PC-3 (cell line): ENCODE measurements at regions not wholly inside any gene's neighbourhood (a gene's known extent, or its start where the extent isn't known, plus 50 kb on each side); places are given as distances from the start of the nearest gene placed in this dataset.
A peak's percentile ranks its signal among the peaks of the same experiment; 100 is the strongest.

Experiments
- ATAC-seq: fragments of 200-7000 bp; cut with Tn5 transposase; 2 replicates; pipeline ENCODE4 v1.9.1; 2020; ENCODE audit warnings: mild to moderate bottlenecking, moderate library complexity
- BruUV-seq: library from RNA; stranded (reverse); fragments of 400-500 nt; replicated peaks from 2 replicates; lab custom pipeline; 2021; lab: Mats Ljungman, UMichigan
- CTCF ChIA-PET: fragments of 300-600 bp; sonication (Branson Sonifier 250); formaldehyde crosslinking; loops from one replicate; lab custom pipeline; 2022; ENCODE audit warnings: antibody characterized with exemption; lab: Charles Lee
- POLR2A ChIA-PET: fragments of 300-600 bp; sonication (Branson Sonifier 250); formaldehyde crosslinking; loops from one replicate; lab custom pipeline; 2022; ENCODE audit warnings: antibody characterized with exemption; ENCODE audit not compliant: unreplicated experiment; lab: Charles Lee
- DNase-seq: peaks from one replicate; pipeline ENCODE4 v3.0.0-alpha.2; 2015
- H2AFZ ChIP-seq: fragments of 300-600 bp; sonication (generic); 2 replicates; pipeline ENCODE4 v1.6.0; 2016; ENCODE audit warnings: antibody characterized with exemption, low read length
- H3F3A ChIP-seq: fragments of 300-600 bp; sonication (generic); one replicate; pipeline ENCODE4 v1.6.0; 2017; ENCODE audit warnings: antibody characterized with exemption, low read length, control low read depth, mild to moderate bottlenecking; ENCODE audit not compliant: unreplicated experiment
- H3K27ac ChIP-seq: fragments of 300-600 bp; sonication (generic); 2 replicates; pipeline ENCODE4 v1.5.1; 2016; ENCODE audit warnings: mild to moderate bottlenecking, low read length
- H3K27me3 ChIP-seq: fragments of 300-600 bp; sonication (generic); 2 replicates; pipeline ENCODE4 v1.6.1; 2016; ENCODE audit warnings: low read length, mixed read lengths
- H3K36me3 ChIP-seq: fragments of 300-600 bp; sonication (generic); 2 replicates; pipeline ENCODE4 v1.6.1; 2016; ENCODE audit warnings: low read depth, mixed run types, low read length, mixed read lengths
- H3K4me1 ChIP-seq: fragments of 300-600 bp; sonication (generic); 2 replicates; pipeline ENCODE4 v1.5.1; 2016; ENCODE audit warnings: low read length; ENCODE audit not compliant: insufficient read depth
- H3K4me2 ChIP-seq: fragments of 300-600 bp; sonication (generic); 2 replicates; pipeline ENCODE4 v1.6.0; 2016; ENCODE audit warnings: low read length
- H3K4me3 ChIP-seq: fragments of 300-600 bp; sonication (generic); 2 replicates; pipeline ENCODE4 v1.5.1; 2016; ENCODE audit warnings: mild to moderate bottlenecking, low read length, mixed read lengths
- H3K79me2 ChIP-seq: fragments of 300-600 bp; sonication (generic); 2 replicates; pipeline ENCODE4 v1.6.1; 2017; ENCODE audit warnings: low read length, mixed read lengths
- H3K9ac ChIP-seq: fragments of 300-600 bp; sonication (generic); 2 replicates; pipeline ENCODE4 v1.6.0; 2016; ENCODE audit warnings: mild to moderate bottlenecking, low read length
- H3K9me2 ChIP-seq: fragments of 300-600 bp; sonication (generic); replicated peaks from 2 replicates; pipeline ENCODE4 v1.6.1; 2016; ENCODE audit warnings: mixed run types, low read length, mixed read lengths
- H3K9me3 ChIP-seq: fragments of 300-600 bp; sonication (generic); 2 replicates; pipeline ENCODE4 v1.6.1; 2016; ENCODE audit warnings: low read length, mixed read lengths
- H4K20me1 ChIP-seq: fragments of 300-600 bp; sonication (generic); 2 replicates; pipeline ENCODE4 v1.6.1; 2016; ENCODE audit warnings: low read length, mixed read lengths
- CTCF ChIP-seq: fragments of 300-600 bp; sonication (generic); conservative IDR thresholded peaks from 2 replicates; pipeline ENCODE4 v1.5.1; 2017; ENCODE audit warnings: antibody characterized with exemption, low read depth, mild to moderate bottlenecking, low read length
- EZH2 ChIP-seq: fragments of 300-600 bp; sonication (generic); IDR thresholded peaks from one replicate; pipeline ENCODE4 v1.6.1; 2017; ENCODE audit warnings: antibody characterized with exemption, mild to moderate bottlenecking, low read length; ENCODE audit not compliant: unreplicated experiment
- EZH2phosphoT487 ChIP-seq: fragments of 300-600 bp; sonication (generic); IDR thresholded peaks from 2 replicates; pipeline ENCODE4 v1.6.1; 2018; ENCODE audit warnings: mild to moderate bottlenecking, antibody characterized with exemption, low read length, borderline replicate concordance
- intact Hi-C: fragments of 100-400 bp; cut with micrococcal nuclease; formaldehyde crosslinking; loops from 2 replicates; pipeline ENCODE4 v1.9.0; 2023

- no peaks in the 10 kb centered on the region for H4K20me1 ChIP-seq
- BruUV-seq = no TSS peak
- ChIA-PET POLR2A (interaction anchor here (0.6 kb wide), 2 partner anchors 126 to 443 kb away, joined by 3 to 4 read pairs; no protein-coding TSS in a partner anchor), CTCF (interaction anchor here (0.6 to 1.2 kb wide), 2 partner anchors 79 to 415 kb away, joined by 3 to 5 read pairs; no protein-coding TSS in a partner anchor)
- no peak for TF ChIP-seq CTCF
- no peak for TF ChIP-seq EZH2phosphoT487
- TF ChIP-seq EZH2 = no peak
- H3K4me1 ChIP-seq = peaks cover 10% of the 10 kb centered on the region
- H3K9me2 ChIP-seq = 0 out of 2 replicates have a peak, but pooled peaks cover 4% of the 10 kb centered on the region
- no peak overlapping the region for H3K4me3 ChIP-seq
- peak overlapping the region; percentile 16; the same call in 1 of the 2 replicates for H3K9ac ChIP-seq
- no peak for ATAC-seq
- no peak for DNase-seq
- 0 out of 2 replicates have a peak, but pooled peaks cover 3% of the 10 kb centered on the region for H3K9me3 ChIP-seq
- peak overlapping the region; percentile 53 for H2AFZ ChIP-seq
- peak overlapping the region; percentile 58 for H3K27ac ChIP-seq
- H3F3A ChIP-seq = no peaks in the 10 kb centered on the region
- H3K27me3 ChIP-seq = no peaks in the 10 kb centered on the region
- no peaks in the 10 kb centered on the region for H3K79me2 ChIP-seq
- H3K36me3 ChIP-seq = no peaks in the 10 kb centered on the region
- intact Hi-C loops = no loop called here
- peak overlapping the region; percentile 61 for H3K4me2 ChIP-seq
These were observed 265.1 kb downstream of the ETV1 start for GRCh38 chr7:13724191-13724976.

GRCh38 chr7:13724977-13725566, 264.4 kb downstream of the ETV1 start:
- ATAC-seq = peak; percentile 93
- H3K27ac ChIP-seq = peak overlapping the region; percentile 58
- no TSS peak for BruUV-seq
- 0 out of 2 replicates have a peak, but pooled peaks cover 4% of the 10 kb centered on the region for H3K9me2 ChIP-seq
- CTCF ChIA-PET = interaction anchor here (0.6 to 1.2 kb wide), 2 partner anchors 80 to 415 kb away, joined by 3 to 5 read pairs; no protein-coding TSS in a partner anchor
- POLR2A ChIA-PET = interaction anchor here (0.6 kb wide), 2 partner anchors 125 to 444 kb away, joined by 3 to 4 read pairs; no protein-coding TSS in a partner anchor
- peak overlapping the region; percentile 29; the same call in 1 of the 2 replicates for H3K4me3 ChIP-seq
- TF ChIP-seq CTCF = no peak
- TF ChIP-seq EZH2phosphoT487 = no peak
- no peak for TF ChIP-seq EZH2
- no peaks in the 10 kb centered on the region for H3K36me3 ChIP-seq
- peaks cover 10% of the 10 kb centered on the region for H3K4me1 ChIP-seq
- H3K9me3 ChIP-seq = 0 out of 2 replicates have a peak, but pooled peaks cover 3% of the 10 kb centered on the region
- peak overlapping the region; percentile 61 for H3K4me2 ChIP-seq
- intact Hi-C loops = loop anchor here (1.0 kb wide), 2 partner anchors 200 to 443 kb away; no protein-coding TSS in a partner anchor
- H3K9ac ChIP-seq = peak overlapping the region; percentile 16; the same call in 1 of the 2 replicates
- H4K20me1 ChIP-seq = no peaks in the 10 kb centered on the region
- H3F3A ChIP-seq = no peaks in the 10 kb centered on the region
- H3K79me2 ChIP-seq = no peaks in the 10 kb centered on the region
- DNase-seq = peak; percentile 65
- no peaks in the 10 kb centered on the region for H3K27me3 ChIP-seq
- peak overlapping the region; percentile 53 for H2AFZ ChIP-seq
